Suprapubic skin (tissue), 4 donors: ENCODE measurements at regions not wholly inside any gene's neighbourhood (a gene's known extent, or its start where the extent isn't known, plus 50 kb on each side); places are given as distances from the start of the nearest gene placed in this dataset.

ENCODE experiments used
- CTCF ChIP-seq, 2 donors: fragments of 200-600 bp in 1 of 2; fragments of 450-650 bp in 1 of 2; sonication (generic) in 1 of 2; IDR thresholded peaks; one replicate each; pipeline ENCODE4 v1.5.1; 2016 to 2019; ENCODE audit warnings: antibody characterized with exemption in 2 of 2, mild to moderate bottlenecking in 1 of 2, moderate library complexity in 1 of 2
- EP300 ChIP-seq: sonication (generic); formaldehyde crosslinking; IDR thresholded peaks from one replicate; pipeline ENCODE4 v1.6.1; 2017; ENCODE audit warnings: antibody characterized with exemption
- POLR2A ChIP-seq, 2 donors: fragments of 450-650 bp; IDR thresholded peaks; one replicate each; pipeline ENCODE4 v1.6.1; 2017; ENCODE audit warnings: antibody characterized with exemption in 2 of 2, mild to moderate bottlenecking in 2 of 2, moderate library complexity in 2 of 2
- POLR2AphosphoS5 ChIP-seq, 3 donors: sonication (generic); formaldehyde crosslinking; IDR thresholded peaks; one replicate each; pipeline ENCODE4 v1.6.1; 2017; ENCODE audit warnings: antibody characterized with exemption in 3 of 3

DNA sequence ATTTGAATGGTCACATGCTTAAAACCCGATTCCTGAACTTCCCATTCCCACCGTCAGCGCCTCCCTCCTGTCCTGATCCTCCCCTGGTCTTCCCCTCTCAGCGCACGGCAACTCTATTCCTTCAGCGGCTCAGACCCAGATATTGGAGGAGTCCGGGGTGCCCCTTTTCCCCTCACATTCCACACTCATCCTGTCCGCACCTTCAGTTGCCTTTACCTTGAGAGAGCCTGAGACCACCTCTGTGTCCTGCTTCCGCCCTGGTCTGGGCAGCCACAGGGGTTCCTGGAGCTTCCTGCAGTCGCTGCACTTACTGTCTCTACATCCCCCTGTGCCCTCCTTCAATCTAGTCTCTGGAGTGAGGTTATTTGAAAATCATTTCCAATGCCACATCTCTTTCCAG lies 193.4 kb downstream of the BCAS1 start:
- TF ChIP-seq CTCF (IDR thresholded peaks at IDR 0.05) (no peak), EP300 (no peak), POLR2AphosphoS5 (IDR thresholded peaks at IDR 0.05) (no peak), POLR2A (IDR thresholded peaks at IDR 0.05) (no peak)
